SK-N-SH treated with all-trans-retinoic acid at 6 μM for 48 hours (cell line): ENCODE measurements at regions not wholly inside any gene's neighbourhood (a gene's known extent, or its start where the extent isn't known, plus 50 kb on each side); places are given as distances from the start of the nearest gene placed in this dataset.

Source experiments
- ATAC-seq: fragments of 200-7000 bp; cut with Tn5 transposase; 3 replicates; pipeline ENCODE4 v1.9.1; 2020; ENCODE audit warnings: mild to moderate bottlenecking, moderate library complexity
- ARNTL ChIP-seq: fragments of 450-650 bp; formaldehyde crosslinking; IDR thresholded peaks from 2 replicates; pipeline ENCODE4 v1.5.0; 2020; ENCODE audit warnings: low read depth, mild to moderate bottlenecking, moderate library complexity, borderline replicate concordance
- BACH2 ChIP-seq: fragments of 250-450 bp; sonication (Bioruptor Pico); IDR thresholded peaks from 2 replicates; pipeline ENCODE4 v1.9.0; 2021; ENCODE audit warnings: mild to moderate bottlenecking, borderline replicate concordance
- CREB5 ChIP-seq: fragments of 250-450 bp; sonication (Bioruptor Pico); IDR thresholded peaks from 2 replicates; pipeline ENCODE4 v1.5.1; 2020; ENCODE audit warnings: low read depth, mild to moderate bottlenecking, moderate library complexity
- CSDC2 ChIP-seq: fragments of 250-450 bp; sonication (Bioruptor Pico); IDR thresholded peaks from 2 replicates; pipeline ENCODE4 v1.5.0; 2020; ENCODE audit warnings: mild to moderate bottlenecking, moderate library complexity
- ESRRG ChIP-seq: fragments of 250-450 bp; sonication (Bioruptor Pico); IDR thresholded peaks from 2 replicates; pipeline ENCODE4 v1.6.1; 2021; ENCODE audit warnings: mild to moderate bottlenecking
- GLIS3 ChIP-seq: fragments of 250-450 bp; sonication (Bioruptor Pico); IDR thresholded peaks from 2 replicates; pipeline ENCODE4 v1.5.0; 2020; ENCODE audit warnings: mild to moderate bottlenecking, moderate library complexity
- ISL1 ChIP-seq: fragments of 250-450 bp; sonication (Bioruptor Pico); IDR thresholded peaks from 2 replicates; pipeline ENCODE4 v2.1.2; 2022; ENCODE audit warnings: mild to moderate bottlenecking, moderate library complexity
- OSR1 ChIP-seq: fragments of 250-450 bp; sonication (Bioruptor Pico); IDR thresholded peaks from 2 replicates; pipeline ENCODE4 v1.8.0; 2022; ENCODE audit warnings: moderate library complexity, mild to moderate bottlenecking, inconsistent platforms
- PATZ1 ChIP-seq: fragments of 250-450 bp; sonication (Bioruptor Pico); IDR thresholded peaks from 2 replicates; pipeline ENCODE4 v1.8.0; 2020; ENCODE audit warnings: mild to moderate bottlenecking, moderate library complexity, borderline replicate concordance
- PPARA ChIP-seq: fragments of 250-450 bp; sonication (Bioruptor Pico); IDR thresholded peaks from 2 replicates; pipeline ENCODE4 v1.5.0; 2020; ENCODE audit warnings: mild to moderate bottlenecking, borderline replicate concordance
- RARB ChIP-seq: fragments of 250-450 bp; sonication (Bioruptor Pico); IDR thresholded peaks from 2 replicates; pipeline ENCODE4 v1.8.0; 2021; ENCODE audit warnings: mild to moderate bottlenecking, moderate library complexity
- SNAI2 ChIP-seq: fragments of 250-450 bp; sonication (Bioruptor Pico); IDR thresholded peaks from 2 replicates; pipeline ENCODE4 v1.5.0; 2020; ENCODE audit warnings: mild to moderate bottlenecking, moderate library complexity
- TCF4 ChIP-seq: fragments of 250-450 bp; sonication (Bioruptor Pico); IDR thresholded peaks from 2 replicates; pipeline ENCODE4 v1.8.0; 2021; ENCODE audit warnings: mild to moderate bottlenecking, moderate library complexity, borderline replicate concordance
- TOX ChIP-seq: fragments of 250-450 bp; sonication (Bioruptor Pico); IDR thresholded peaks from 2 replicates; pipeline ENCODE4 v1.8.0; 2021; ENCODE audit warnings: mild to moderate bottlenecking, moderate library complexity, borderline replicate concordance
- TSHZ2 ChIP-seq: fragments of 250-450 bp; sonication (Bioruptor Pico); IDR thresholded peaks from 2 replicates; pipeline ENCODE4 v1.5.0; 2020; ENCODE audit warnings: mild to moderate bottlenecking, moderate library complexity
- ZC3H10 ChIP-seq: fragments of 250-450 bp; sonication (Bioruptor Pico); IDR thresholded peaks from 2 replicates; pipeline ENCODE4 v1.5.1; 2021; ENCODE audit warnings: mild to moderate bottlenecking, moderate library complexity
- ZFP3 ChIP-seq: fragments of 250-450 bp; sonication (Bioruptor Pico); IDR thresholded peaks from 2 replicates; pipeline ENCODE4 v1.5.0; 2020; ENCODE audit warnings: mild to moderate bottlenecking, moderate library complexity
- ZFP30 ChIP-seq: fragments of 450-650 bp; formaldehyde crosslinking; IDR thresholded peaks from 2 replicates; pipeline ENCODE4 v1.5.0; 2022; ENCODE audit warnings: mild to moderate bottlenecking, moderate library complexity
- ZNF565 ChIP-seq: fragments of 450-650 bp; formaldehyde crosslinking; conservative IDR thresholded peaks from 2 replicates; pipeline ENCODE4 v1.5.0; 2020; ENCODE audit warnings: low read depth, mild to moderate bottlenecking, moderate library complexity
- ZNF8 ChIP-seq: fragments of 450-650 bp; formaldehyde crosslinking; IDR thresholded peaks from 2 replicates; pipeline ENCODE4 v1.5.0; 2020; ENCODE audit warnings: mild to moderate bottlenecking, moderate library complexity
- TF ChIP-seq, protein P1 (sequence below): fragments of 250-450 bp; sonication (Bioruptor Pico); IDR thresholded peaks from 2 replicates; pipeline ENCODE4 v1.5.1; 2021; ENCODE audit warnings: mild to moderate bottlenecking, moderate library complexity
- TF ChIP-seq, protein P2 (sequence below): fragments of 250-450 bp; sonication (Bioruptor Pico); IDR thresholded peaks from 2 replicates; pipeline ENCODE4 v1.8.0; 2021; ENCODE audit warnings: low read depth, mild to moderate bottlenecking, moderate library complexity, borderline replicate concordance

DNA sequence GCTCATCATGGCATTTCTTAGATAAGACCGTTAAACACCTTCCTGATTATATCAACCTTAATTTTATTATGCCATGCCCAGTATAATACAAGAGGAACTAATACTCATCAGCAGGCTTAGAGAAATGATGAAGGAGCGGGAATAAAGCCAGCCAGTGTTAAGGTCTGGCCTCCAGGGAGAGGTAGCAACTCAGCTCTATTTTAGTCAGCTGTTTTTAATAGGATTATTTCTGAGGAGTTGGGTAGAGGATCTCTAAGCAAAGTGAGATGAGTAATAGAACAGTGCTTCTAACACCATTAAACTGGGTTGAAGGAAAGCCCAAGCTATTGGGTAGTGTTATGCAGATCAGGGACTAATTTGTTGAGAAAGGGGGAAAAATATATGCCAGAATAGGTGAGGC is 921.5 kb downstream of the TTLL7 start (continued):
- TF ChIP-seq ISL1 (no peak), RARB (CRISPR knock-in tag) (no peak), ZNF565 (no peak), PPARA (CRISPR knock-in tag) (no peak)

- no peak for TF ChIP-seq CSDC2 (CRISPR knock-in tag)
- TF ChIP-seq ISL1, result no peak
- no peak for TF ChIP-seq ZFP3
- TF ChIP-seq ZNF565, result no peak
- no peak for TF ChIP-seq GLIS3 (CRISPR knock-in tag)
- no peak for TF ChIP-seq RARB (CRISPR knock-in tag)
- no peak for TF ChIP-seq ZC3H10 (CRISPR knock-in tag)
- no peak for TF ChIP-seq ZNF8 (CRISPR knock-in tag)
- no peak for TF ChIP-seq TOX
- no peak for TF ChIP-seq TCF4 (CRISPR knock-in tag)
- no peak for TF ChIP-seq ESRRG (CRISPR knock-in tag)
- TF ChIP-seq, protein P1, sequence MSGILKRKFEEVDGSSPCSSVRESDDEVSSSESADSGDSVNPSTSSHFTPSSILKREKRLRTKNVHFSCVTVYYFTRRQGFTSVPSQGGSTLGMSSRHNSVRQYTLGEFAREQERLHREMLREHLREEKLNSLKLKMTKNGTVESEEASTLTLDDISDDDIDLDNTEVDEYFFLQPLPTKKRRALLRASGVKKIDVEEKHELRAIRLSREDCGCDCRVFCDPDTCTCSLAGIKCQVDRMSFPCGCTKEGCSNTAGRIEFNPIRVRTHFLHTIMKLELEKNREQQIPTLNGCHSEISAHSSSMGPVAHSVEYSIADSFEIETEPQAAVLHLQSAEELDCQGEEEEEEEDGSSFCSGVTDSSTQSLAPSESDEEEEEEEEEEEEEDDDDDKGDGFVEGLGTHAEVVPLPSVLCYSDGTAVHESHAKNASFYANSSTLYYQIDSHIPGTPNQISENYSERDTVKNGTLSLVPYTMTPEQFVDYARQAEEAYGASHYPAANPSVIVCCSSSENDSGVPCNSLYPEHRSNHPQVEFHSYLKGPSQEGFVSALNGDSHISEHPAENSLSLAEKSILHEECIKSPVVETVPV, result no peak
- TF ChIP-seq, protein P2, sequence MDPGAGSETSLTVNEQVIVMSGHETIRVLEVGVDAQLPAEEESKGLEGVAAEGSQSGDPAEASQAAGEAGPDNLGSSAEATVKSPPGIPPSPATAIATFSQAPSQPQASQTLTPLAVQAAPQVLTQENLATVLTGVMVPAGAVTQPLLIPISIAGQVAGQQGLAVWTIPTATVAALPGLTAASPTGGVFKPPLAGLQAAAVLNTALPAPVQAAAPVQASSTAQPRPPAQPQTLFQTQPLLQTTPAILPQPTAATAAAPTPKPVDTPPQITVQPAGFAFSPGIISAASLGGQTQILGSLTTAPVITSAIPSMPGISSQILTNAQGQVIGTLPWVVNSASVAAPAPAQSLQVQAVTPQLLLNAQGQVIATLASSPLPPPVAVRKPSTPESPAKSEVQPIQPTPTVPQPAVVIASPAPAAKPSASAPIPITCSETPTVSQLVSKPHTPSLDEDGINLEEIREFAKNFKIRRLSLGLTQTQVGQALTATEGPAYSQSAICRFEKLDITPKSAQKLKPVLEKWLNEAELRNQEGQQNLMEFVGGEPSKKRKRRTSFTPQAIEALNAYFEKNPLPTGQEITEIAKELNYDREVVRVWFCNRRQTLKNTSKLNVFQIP (CRISPR knock-in tag), result no peak
- TF ChIP-seq OSR1 (CRISPR knock-in tag), result no peak
- no peak for TF ChIP-seq BACH2 (CRISPR knock-in tag)
- no peak for ATAC-seq
These were observed 923.8 kb downstream of the TTLL7 start for GRCh38 chr1:83075107-83075506.

DNA sequence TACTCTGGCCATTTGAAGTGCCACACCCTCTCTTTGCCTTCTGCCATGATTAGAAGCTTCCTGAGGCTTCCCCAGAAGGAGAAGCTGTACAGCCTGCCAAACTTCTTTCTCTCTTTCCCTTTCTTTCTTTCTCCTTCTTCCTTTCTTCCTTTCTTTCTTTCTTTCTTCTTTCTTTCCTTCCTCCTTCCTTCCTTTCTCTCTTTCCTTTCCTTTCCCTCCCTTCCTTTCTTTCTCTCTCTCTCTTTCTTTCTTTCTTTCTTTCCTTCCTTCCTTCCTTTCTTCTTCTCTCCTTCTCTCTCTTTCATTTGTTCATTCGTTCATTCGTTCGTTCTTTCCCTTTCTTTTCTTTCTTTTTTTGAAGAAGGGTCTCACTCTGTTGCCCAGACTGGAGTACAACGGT is 931.0 kb downstream of the TTLL7 start:
- TF ChIP-seq ZNF565 (no peak), ZFP3 (no peak), TOX (no peak), ZFP30 (CRISPR knock-in tag) (no peak), TCF4 (CRISPR knock-in tag) (no peak), BACH2 (CRISPR knock-in tag) (no peak), PPARA (CRISPR knock-in tag) (no peak), OSR1 (CRISPR knock-in tag) (no peak), SNAI2 (CRISPR knock-in tag) (no peak), CSDC2 (CRISPR knock-in tag) (no peak), CREB5 (CRISPR knock-in tag) (no peak), ESRRG (CRISPR knock-in tag) (no peak), GLIS3 (CRISPR knock-in tag) (no peak), TSHZ2 (CRISPR knock-in tag) (no peak), PATZ1 (CRISPR knock-in tag) (no peak), ARNTL (CRISPR knock-in tag) (no peak)
- TF ChIP-seq, protein P2 (CRISPR knock-in tag), result no peak
- TF ChIP-seq, protein P1, result no peak
- ATAC-seq, result no peak
